ENCODE measurements at regions not wholly inside any gene's neighbourhood (a gene's known extent, or its start where the extent isn't known, plus 50 kb on each side); places are given as distances from the start of the nearest gene placed in this dataset.

GRCh38 chr12:105775343-105775742, 363.4 kb downstream of the NUAK1 start:
- TF ChIP-seq CTCF (IDR thresholded peaks at IDR 0.05) = no peak
- no peak for TF ChIP-seq POLR2A (IDR thresholded peaks at IDR 0.05)

All from uterus (tissue), 2 donors.